GM10266 (cell line): ENCODE measurements at regions not wholly inside any gene's neighbourhood (a gene's known extent, or its start where the extent isn't known, plus 50 kb on each side); places are given as distances from the start of the nearest gene placed in this dataset.

ENCODE experiments used
- DNase-seq: peaks from one replicate; pipeline ENCODE4 v3.0.0; 2012; ENCODE audit errors: extremely low spot score
- TF ChIP-seq, protein P1 (sequence below): IDR thresholded peaks from 2 replicates; pipeline ENCODE4 v1.5.1; 2012; ENCODE audit warnings: mild to moderate bottlenecking, low read depth; ENCODE audit not compliant: control insufficient read depth, insufficient read depth; ENCODE audit errors: missing control alignments

DNA sequence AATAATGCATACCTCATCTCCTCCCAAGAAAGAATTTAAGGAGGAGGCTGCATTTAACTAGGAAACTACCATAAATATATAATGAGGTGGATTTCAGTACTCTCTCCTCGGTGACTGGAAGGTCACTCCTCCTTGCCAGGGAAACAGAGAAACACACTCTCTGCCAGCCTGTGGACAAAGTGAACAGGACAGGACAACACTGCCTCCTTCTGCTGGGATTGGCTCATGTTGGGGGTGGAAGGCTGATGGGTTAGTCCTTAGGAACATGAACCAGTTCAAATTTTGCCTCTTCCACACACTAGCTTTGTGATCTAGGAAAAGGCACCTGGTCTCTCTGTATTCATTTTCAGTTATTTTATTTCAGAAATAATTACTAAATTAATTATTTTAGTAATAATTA lies 50.6 kb upstream of the STEAP4 start:
- TF ChIP-seq, protein P1, sequence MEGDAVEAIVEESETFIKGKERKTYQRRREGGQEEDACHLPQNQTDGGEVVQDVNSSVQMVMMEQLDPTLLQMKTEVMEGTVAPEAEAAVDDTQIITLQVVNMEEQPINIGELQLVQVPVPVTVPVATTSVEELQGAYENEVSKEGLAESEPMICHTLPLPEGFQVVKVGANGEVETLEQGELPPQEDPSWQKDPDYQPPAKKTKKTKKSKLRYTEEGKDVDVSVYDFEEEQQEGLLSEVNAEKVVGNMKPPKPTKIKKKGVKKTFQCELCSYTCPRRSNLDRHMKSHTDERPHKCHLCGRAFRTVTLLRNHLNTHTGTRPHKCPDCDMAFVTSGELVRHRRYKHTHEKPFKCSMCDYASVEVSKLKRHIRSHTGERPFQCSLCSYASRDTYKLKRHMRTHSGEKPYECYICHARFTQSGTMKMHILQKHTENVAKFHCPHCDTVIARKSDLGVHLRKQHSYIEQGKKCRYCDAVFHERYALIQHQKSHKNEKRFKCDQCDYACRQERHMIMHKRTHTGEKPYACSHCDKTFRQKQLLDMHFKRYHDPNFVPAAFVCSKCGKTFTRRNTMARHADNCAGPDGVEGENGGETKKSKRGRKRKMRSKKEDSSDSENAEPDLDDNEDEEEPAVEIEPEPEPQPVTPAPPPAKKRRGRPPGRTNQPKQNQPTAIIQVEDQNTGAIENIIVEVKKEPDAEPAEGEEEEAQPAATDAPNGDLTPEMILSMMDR, result peak; percentile 35
- no peak for DNase-seq
